Colonic mucosa (tissue), 4 donors: ENCODE measurements at regions not wholly inside any gene's neighbourhood (a gene's known extent, or its start where the extent isn't known, plus 50 kb on each side); places are given as distances from the start of the nearest gene placed in this dataset.
A peak's percentile ranks its signal among the peaks of the same experiment; 100 is the strongest.

Experiments used
- DNase-seq: peaks from one replicate; pipeline ENCODE4 v3.0.0-alpha.2; 2020
- H3K27ac ChIP-seq: fragments of 200-600 bp; one replicate; pipeline ENCODE4 v1.8.0; 2021
- H3K27me3 ChIP-seq: fragments of 200-600 bp; one replicate; pipeline ENCODE4 v1.8.0; 2021
- H3K36me3 ChIP-seq: fragments of 200-600 bp; one replicate; pipeline ENCODE4 v1.8.0; 2021
- H3K4me1 ChIP-seq: fragments of 200-600 bp; one replicate; pipeline ENCODE4 v1.8.0; 2021; ENCODE audit warnings: mild to moderate bottlenecking
- H3K4me3 ChIP-seq: fragments of 200-600 bp; one replicate; pipeline ENCODE4 v1.8.0; 2021
- H3K9ac ChIP-seq, 2 donors: one replicate each; pipeline ENCODE4 v1.7.0; 2013; ENCODE audit warnings: control low read depth in 2 of 2, low read depth in 2 of 2, low read length in 2 of 2
- H3K9me3 ChIP-seq: fragments of 200-600 bp; one replicate; pipeline ENCODE4 v1.8.0; 2021
- CTCF ChIP-seq: fragments of 200-600 bp; IDR thresholded peaks from one replicate; pipeline ENCODE4 v1.8.0; 2022; ENCODE audit warnings: antibody characterized with exemption, mild to moderate bottlenecking
- intact Hi-C: fragments of 100-400 bp; cut with DNase I; formaldehyde crosslinking; loops from one replicate; pipeline ENCODE4 v1.14.1; 2022
- donor health status: healthy.
- donor health status: DM: no; HTN: no; CAD: no.
- donor health status: DM: no; HTN: no; CAD: no.

- Histone ChIP-seq H3K27me3 (no peaks in the 10 kb centered on the region), H3K9ac (no peak overlapping the region), H3K27ac (no peak overlapping the region), H3K4me3 (no peak overlapping the region), H3K4me1 (no peaks in the 10 kb centered on the region), H3K9me3 (no peaks in the 10 kb centered on the region), H3K36me3 (no peaks in the 10 kb centered on the region)
- no peak for TF ChIP-seq CTCF
- DNase-seq = no peak
- intact Hi-C loops = no loop called here
Observed at GRCh38 chr10:131435232-131435631, 123.7 kb upstream of the TCERG1L start.

GRCh38 chr10:131435760-131436457, 124.4 kb upstream of the TCERG1L start:
- H3K9me3 ChIP-seq = no peaks in the 10 kb centered on the region
- H3K4me1 ChIP-seq = no peaks in the 10 kb centered on the region
- no peak overlapping the region for H3K4me3 ChIP-seq
- intact Hi-C loops = no loop called here
- no peak overlapping the region for H3K27ac ChIP-seq
- no peak for TF ChIP-seq CTCF
- H3K36me3 ChIP-seq = no peaks in the 10 kb centered on the region
- H3K9ac ChIP-seq = no peak overlapping the region
- no peaks in the 10 kb centered on the region for H3K27me3 ChIP-seq
- no peak for DNase-seq

GRCh38 chr10:131436458-131436857, 124.9 kb upstream of the TCERG1L start:
- H3K27ac ChIP-seq = no peak overlapping the region
- H3K4me3 ChIP-seq = no peak overlapping the region
- H3K4me1 ChIP-seq = no peaks in the 10 kb centered on the region
- no peak overlapping the region for H3K9ac ChIP-seq
- no peak for DNase-seq
- H3K9me3 ChIP-seq = no peaks in the 10 kb centered on the region
- no peak for TF ChIP-seq CTCF
- no peaks in the 10 kb centered on the region for H3K27me3 ChIP-seq
- intact Hi-C loops = no loop called here
- no peaks in the 10 kb centered on the region for H3K36me3 ChIP-seq

GRCh38 chr10:131437556-131438475, 126.3 kb upstream of the TCERG1L start:
- Histone ChIP-seq H3K4me3 (no peak overlapping the region), H3K9me3 (no peaks in the 10 kb centered on the region), H3K9ac (peak overlapping the region in 1 of 2 donors; percentile 2), H3K4me1 (no peaks in the 10 kb centered on the region), H3K27me3 (no peaks in the 10 kb centered on the region), H3K27ac (no peak overlapping the region), H3K36me3 (no peaks in the 10 kb centered on the region)
- intact Hi-C loops = no loop called here
- no peak for DNase-seq
- TF ChIP-seq CTCF = no peak

- Histone ChIP-seq H3K4me1 (no peaks in the 10 kb centered on the region), H3K4me3 (no peak overlapping the region), H3K36me3 (no peaks in the 10 kb centered on the region), H3K27ac (no peak overlapping the region), H3K27me3 (no peaks in the 10 kb centered on the region), H3K9me3 (no peaks in the 10 kb centered on the region), H3K9ac (no peak overlapping the region)
- intact Hi-C loops = no loop called here
- DNase-seq = no peak
- TF ChIP-seq CTCF = no peak
Observed at GRCh38 chr10:131438665-131439064, 127.1 kb upstream of the TCERG1L start.
